Left ventricle myocardium inferior (tissue), 1 donor: ENCODE measurements at regions not wholly inside any gene's neighbourhood (a gene's known extent, or its start where the extent isn't known, plus 50 kb on each side); places are given as distances from the start of the nearest gene placed in this dataset.

Experiments used
- DNase-seq: peaks from one replicate; pipeline ENCODE4 v3.0.0-alpha.2; 2020
- H3K27ac ChIP-seq: fragments of 200-600 bp; replicated peaks from 2 replicates; pipeline ENCODE4 v1.8.0; 2021
- H3K27me3 ChIP-seq: fragments of 200-600 bp; 2 replicates; pipeline ENCODE4 v1.8.0; 2021; ENCODE audit warnings: low read depth
- H3K36me3 ChIP-seq: fragments of 200-600 bp; 2 replicates; pipeline ENCODE4 v1.8.0; 2021
- H3K4me1 ChIP-seq: fragments of 200-600 bp; 2 replicates; pipeline ENCODE4 v1.8.0; 2021
- H3K4me3 ChIP-seq: fragments of 200-600 bp; 2 replicates; pipeline ENCODE4 v1.8.0; 2021; ENCODE audit warnings: mild to moderate bottlenecking, moderate library complexity
- H3K9me3 ChIP-seq: fragments of 200-600 bp; replicated peaks from 2 replicates; pipeline ENCODE4 v1.8.0; 2021
- intact Hi-C: fragments of 100-400 bp; cut with micrococcal nuclease; formaldehyde crosslinking; loops from one replicate; pipeline ENCODE4 v1.11.0; 2022
- TF ChIP-seq, protein P1 (sequence below): fragments of 200-600 bp; IDR thresholded peaks from 2 replicates; pipeline ENCODE4 v1.8.0; 2021; ENCODE audit warnings: antibody characterized with exemption, mild to moderate bottlenecking, borderline replicate concordance
- donor health status: DM: no; HTN: yes; CAD: no; lungs with severe emphysema.

DNA sequence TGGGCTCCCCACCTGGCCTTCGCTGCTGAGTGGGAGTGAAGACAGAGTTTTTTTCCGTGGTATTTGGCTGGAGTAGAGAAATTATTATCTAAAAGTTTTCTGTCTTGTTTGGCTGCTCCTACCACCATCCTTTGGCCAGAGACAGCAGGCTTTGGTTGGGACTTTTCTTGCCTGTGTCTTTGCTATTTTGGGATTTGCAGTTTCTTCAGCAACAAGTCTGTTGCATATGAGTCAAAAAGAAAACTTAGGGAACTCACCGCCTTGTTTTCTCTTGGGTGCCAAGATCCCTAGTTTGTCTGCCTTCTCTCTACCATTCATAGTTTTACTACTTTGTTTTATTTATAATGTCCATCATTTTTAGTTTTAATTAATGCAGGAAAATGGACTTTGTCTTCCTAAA, 683.8 kb downstream of the DOK5 start:
- no peak for DNase-seq

DNA sequence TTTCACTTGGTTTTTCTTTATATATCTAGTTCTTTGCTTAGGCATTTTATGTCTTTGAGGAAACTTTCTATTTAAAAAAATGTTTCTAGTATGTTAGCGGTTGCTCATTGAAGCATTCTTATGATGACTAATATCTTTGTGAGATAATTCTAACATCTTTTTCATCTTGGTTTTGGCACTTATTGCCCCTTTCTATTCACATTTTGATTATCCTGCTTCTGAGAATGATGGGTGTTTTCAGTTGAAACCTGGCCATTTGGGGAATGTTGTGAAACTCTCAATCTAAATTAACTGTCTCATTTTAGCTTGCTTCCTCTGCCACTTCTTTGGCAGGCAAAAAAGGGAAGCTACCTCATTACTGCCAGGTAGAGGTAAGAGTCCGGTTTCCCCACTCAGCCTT, 683.1 kb downstream of the DOK5 start:
- no peaks in the 10 kb centered on the region for H3K36me3 ChIP-seq
- H3K27me3 ChIP-seq: no peaks in the 10 kb centered on the region
- no peaks in the 10 kb centered on the region for H3K4me1 ChIP-seq
- no peak overlapping the region for H3K4me3 ChIP-seq
- intact Hi-C loops: no loop called here
- TF ChIP-seq, protein P1, sequence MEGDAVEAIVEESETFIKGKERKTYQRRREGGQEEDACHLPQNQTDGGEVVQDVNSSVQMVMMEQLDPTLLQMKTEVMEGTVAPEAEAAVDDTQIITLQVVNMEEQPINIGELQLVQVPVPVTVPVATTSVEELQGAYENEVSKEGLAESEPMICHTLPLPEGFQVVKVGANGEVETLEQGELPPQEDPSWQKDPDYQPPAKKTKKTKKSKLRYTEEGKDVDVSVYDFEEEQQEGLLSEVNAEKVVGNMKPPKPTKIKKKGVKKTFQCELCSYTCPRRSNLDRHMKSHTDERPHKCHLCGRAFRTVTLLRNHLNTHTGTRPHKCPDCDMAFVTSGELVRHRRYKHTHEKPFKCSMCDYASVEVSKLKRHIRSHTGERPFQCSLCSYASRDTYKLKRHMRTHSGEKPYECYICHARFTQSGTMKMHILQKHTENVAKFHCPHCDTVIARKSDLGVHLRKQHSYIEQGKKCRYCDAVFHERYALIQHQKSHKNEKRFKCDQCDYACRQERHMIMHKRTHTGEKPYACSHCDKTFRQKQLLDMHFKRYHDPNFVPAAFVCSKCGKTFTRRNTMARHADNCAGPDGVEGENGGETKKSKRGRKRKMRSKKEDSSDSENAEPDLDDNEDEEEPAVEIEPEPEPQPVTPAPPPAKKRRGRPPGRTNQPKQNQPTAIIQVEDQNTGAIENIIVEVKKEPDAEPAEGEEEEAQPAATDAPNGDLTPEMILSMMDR: no peak
- DNase-seq: no peak
- peaks cover 12% of the 10 kb centered on the region for H3K9me3 ChIP-seq
- no peak overlapping the region for H3K27ac ChIP-seq

More for the DNA sequence above, 683.8 kb downstream of the DOK5 start:
- H3K36me3 ChIP-seq: no peaks in the 10 kb centered on the region
- intact Hi-C loops: no loop called here
- H3K4me3 ChIP-seq: no peak overlapping the region
- no peaks in the 10 kb centered on the region for H3K4me1 ChIP-seq
- no peaks in the 10 kb centered on the region for H3K27me3 ChIP-seq
- no peak overlapping the region for H3K27ac ChIP-seq
- TF ChIP-seq, protein P1: no peak
- H3K9me3 ChIP-seq: peaks cover 12% of the 10 kb centered on the region

DNA sequence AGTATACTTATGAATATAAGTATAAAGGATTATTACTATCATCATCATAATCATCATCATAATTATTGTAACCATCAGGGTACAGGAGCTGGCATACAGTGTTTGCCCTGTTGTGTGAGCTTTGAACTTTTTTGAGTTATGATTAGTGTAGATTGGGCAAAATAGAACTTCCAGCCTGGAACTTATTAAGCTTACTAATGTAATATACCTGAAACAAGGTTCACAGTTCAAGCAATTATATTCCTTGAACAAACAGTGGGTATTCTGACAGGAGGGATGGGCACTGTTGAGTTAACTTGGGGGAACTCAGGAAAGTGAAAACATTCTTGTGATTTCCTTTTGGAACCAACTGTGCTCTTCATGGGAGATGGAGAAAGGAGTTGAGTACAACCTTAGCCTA, 680.0 kb downstream of the DOK5 start:
- no peaks in the 10 kb centered on the region for H3K27me3 ChIP-seq
- no peaks in the 10 kb centered on the region for H3K36me3 ChIP-seq
- TF ChIP-seq, protein P1: no peak
- H3K9me3 ChIP-seq: peaks cover 12% of the 10 kb centered on the region
- no peaks in the 10 kb centered on the region for H3K4me1 ChIP-seq
- DNase-seq: no peak
- intact Hi-C loops: no loop called here
- H3K4me3 ChIP-seq: no peak overlapping the region
- H3K27ac ChIP-seq: no peak overlapping the region

DNA sequence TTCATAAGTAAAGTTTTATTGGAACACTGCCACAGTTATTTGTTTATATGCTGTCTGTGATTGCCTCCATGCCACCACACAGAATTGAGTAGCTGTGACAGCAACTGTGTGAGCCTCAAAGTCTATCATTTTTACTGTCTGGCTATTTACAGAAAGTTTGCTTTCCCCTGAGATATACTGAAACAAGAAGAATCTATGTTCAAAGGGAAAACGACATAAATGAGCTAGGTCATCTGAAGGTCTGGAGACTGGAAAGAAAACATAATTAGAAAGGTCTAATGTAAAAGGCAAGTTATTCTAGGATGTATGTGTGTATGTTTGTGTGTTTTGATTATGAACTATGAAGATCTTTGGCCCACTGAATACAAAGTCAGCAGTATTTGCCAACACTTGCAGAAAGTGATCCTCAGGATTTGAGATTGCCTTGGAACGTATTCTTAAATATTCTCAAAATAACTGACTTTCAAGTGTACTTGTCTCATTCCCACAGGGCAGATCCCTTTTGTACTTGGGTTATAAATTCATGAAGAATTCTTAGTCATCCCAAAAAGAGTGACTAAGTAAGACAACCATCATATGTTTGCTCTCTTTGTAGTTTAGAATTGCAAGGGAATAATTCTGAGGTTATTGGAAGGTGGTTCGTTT, 677.7 kb downstream of the DOK5 start:
- no peaks in the 10 kb centered on the region for H3K27me3 ChIP-seq
- TF ChIP-seq, protein P1: no peak
- intact Hi-C loops: no loop called here
- H3K36me3 ChIP-seq: no peaks in the 10 kb centered on the region
- DNase-seq: no peak
- no peak overlapping the region for H3K4me3 ChIP-seq
- H3K4me1 ChIP-seq: no peaks in the 10 kb centered on the region
- H3K27ac ChIP-seq: no peak overlapping the region
- H3K9me3 ChIP-seq: peaks cover 6% of the 10 kb centered on the region

DNA sequence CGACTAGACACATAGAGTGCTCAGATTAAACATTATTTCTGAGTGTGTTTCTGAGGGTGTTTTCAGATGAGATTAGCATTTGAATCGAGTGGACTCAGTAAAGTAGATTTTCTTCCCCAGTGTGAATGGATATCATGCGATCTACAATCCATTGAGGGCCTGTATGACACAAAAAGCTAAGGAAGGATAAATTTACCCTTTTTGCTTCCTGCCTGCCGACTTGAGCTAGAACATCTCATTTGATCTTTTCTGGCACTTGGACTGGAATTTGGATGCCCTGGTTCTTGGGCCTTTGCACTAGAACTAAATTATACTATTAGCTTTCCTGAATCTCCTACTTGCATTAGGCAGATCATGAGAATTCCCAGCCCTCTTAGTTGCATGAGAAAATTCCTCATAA, 675.8 kb downstream of the DOK5 start:
- Histone ChIP-seq H3K9me3 (no peaks in the 10 kb centered on the region), H3K27ac (no peak overlapping the region), H3K4me1 (no peaks in the 10 kb centered on the region), H3K4me3 (no peak overlapping the region), H3K27me3 (no peaks in the 10 kb centered on the region), H3K36me3 (no peaks in the 10 kb centered on the region)
- intact Hi-C loops: no loop called here
- TF ChIP-seq, protein P1: no peak
- DNase-seq: no peak
